Hindlimb muscle (tissue), 1 donor: ENCODE measurements at regions not wholly inside any gene's neighbourhood (a gene's known extent, or its start where the extent isn't known, plus 50 kb on each side); places are given as distances from the start of the nearest gene placed in this dataset.

ENCODE experiments used
- DNase-seq: peaks from one replicate; pipeline ENCODE4 v3.0.0-alpha.2; 2013

GRCh38 chr5:98999631-99000030, 70.8 kb upstream of the CHD1 start:
- no peak for DNase-seq

DNA sequence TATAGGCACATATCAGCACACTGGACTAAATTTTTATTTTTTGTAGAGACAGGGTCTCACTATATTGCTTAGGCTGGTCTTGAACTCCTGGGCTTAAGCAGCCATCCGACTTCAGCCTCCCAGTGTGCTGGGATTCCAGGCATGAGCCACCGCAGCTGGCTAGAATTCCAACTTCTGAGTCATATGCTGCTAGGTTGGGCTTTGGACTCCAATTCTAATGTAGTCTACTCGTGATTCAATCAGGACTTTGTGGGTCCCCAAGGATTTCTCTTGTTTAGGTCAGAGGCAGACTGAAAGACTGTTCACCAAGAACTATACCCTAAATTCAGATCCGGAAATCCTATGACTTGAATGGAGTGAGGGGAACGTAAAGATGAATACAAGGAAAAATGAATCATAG, 68.2 kb upstream of the CHD1 start:
- no peak for DNase-seq

DNA sequence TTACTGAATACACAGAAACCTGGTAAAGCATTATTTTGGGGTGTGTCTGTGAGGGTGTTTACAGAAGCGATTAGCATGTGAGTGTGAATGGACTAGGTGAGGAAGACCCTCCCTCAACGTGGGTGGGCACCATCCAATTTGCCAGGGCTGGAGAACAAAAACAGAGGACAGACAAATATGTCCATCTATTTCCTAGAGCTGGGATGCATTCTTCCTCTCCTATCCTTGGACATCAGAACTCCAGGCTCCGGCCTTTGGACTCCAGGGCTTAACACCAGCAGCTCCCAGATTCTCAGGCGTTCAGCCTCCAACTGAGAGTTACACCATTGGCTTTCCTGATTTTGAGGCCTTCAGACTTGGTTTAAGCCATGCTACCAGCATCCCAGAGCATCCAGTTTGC, 65.8 kb upstream of the CHD1 start:
- no peak for DNase-seq

DNA sequence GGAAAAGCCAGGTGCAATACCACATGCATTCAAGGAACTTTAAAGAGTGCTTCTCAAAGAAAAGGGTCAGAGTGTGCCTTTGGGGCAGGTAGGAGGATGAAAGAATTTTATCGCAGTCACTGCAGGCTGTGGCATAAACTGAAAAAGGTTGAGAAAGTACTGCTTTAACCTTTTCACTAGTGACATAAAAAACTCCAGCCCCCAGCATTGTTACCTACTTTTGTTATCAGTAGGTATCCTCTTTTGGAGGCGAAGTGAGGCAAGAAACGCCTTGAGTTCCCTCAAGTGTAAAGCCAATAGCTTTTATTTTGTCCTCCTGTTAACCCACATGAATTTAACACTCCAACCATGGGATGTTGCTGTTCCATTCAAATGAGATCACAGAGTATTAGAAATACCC, 64.7 kb upstream of the CHD1 start:
- no peak for DNase-seq

DNA sequence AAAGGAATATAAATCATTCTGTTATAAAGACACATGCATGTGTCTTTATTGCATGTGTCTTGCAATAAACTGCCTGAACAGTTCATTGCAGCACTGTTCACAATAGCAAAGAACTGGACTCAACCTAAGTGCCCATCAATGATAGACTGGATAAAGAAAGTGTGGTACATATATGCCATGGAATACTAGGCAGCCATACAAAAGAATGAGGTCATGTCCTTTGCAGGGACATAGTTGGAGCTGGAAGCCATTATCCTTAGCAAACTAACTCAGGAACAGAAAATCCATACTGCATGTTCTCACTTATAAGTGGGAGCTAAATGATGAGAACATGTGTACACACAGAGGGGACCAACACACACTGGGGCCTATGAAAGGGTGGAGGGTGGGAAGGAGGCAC, 63.7 kb upstream of the CHD1 start:
- DNase-seq: no peak

DNA sequence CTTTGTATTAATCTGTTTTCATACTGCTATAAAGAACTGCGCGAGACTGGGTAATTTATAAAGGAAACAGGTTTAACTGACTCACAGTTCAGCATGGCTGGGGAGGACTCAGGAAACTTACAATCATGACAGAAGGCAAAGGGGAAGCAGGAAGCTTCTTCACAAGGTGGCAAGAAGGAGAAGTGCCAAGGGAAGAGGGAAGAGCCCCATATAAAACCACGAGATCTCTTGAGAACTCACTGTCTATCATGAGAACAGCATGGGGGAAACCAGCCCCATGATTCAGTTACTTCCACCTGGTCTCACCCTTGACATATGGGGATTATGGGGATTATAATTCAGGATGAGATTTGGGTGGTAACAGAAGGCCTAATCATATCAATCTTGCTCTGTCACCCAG, 60.9 kb upstream of the CHD1 start:
- DNase-seq: peak; percentile 14

DNA sequence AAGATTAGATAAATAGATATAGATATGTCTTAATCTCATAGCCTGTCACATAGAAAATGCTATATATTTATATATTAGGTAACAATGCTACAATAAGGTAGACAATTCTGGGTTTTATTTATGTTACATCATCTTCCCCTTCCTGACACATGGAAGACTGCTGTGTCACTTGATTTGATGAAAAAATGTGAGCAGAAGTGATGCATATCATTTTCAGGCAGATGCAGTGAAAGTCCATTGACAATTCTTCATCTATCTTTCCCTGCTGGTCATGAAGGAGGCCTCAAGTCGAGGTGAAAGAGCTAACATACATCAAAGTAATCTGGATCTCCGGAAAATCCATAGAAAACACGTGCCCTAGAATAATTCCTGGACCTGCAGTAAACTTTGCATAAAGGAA, 57.8 kb upstream of the CHD1 start:
- no peak for DNase-seq

DNA sequence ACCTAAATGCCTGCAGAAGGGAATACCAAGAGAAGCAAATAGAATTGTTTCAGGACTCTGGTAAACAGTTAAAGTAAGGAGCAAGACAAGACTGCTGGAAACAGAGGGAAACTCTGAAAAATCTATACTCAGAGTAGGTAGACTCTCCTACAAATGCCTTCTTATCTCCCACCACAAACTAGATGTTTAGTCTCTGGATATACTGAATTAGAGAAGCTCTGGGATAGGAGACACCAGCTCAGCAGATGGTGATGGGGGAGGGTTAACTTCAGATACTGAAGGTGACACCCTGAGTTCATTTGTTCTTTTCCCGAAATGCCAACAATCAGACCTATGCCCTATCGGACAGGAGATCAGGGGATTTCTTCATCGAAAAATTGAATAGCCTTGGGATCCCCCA, 54.1 kb upstream of the CHD1 start:
- no peak for DNase-seq
